ENCODE measurements at regions not wholly inside any gene's neighbourhood (a gene's known extent, or its start where the extent isn't known, plus 50 kb on each side); places are given as distances from the start of the nearest gene placed in this dataset.

DNA sequence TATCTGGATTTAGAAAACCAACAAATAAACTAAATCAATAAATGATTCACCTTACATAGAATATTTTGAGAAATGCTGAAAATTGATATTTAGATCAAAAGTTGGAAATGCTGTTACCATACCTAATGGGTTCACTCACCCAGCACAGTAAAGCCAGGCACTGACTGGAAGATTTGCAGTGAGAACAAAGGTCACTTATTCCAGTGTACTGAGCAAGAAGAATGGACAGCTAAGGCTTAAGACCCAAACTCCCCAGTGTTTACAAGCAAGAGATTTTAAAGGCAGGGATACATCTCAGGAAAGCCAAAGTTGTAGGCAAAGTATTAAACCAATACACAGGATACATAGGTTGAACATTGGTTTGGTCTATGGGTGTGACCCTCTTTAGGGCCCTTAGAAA is 523.9 kb upstream of the PCDH9 start:
- peaks cover 3 to 39% (median 9%) of the 10 kb centered on the region in 9 donors for H3K9me3 Mint-ChIP-seq
- peaks cover 0 to 5% (median 0%) of the 10 kb centered on the region in 3 donors for H3K36me3 Mint-ChIP-seq
- DNase-seq (no peak), ATAC-seq (no peak)
- POLR2A ChIA-PET, result no interaction called here
- H3K27me3 Mint-ChIP-seq, result no peaks in the 10 kb centered on the region
- no peak overlapping the region for H3K4me3 Mint-ChIP-seq
- no peak overlapping the region for H3K27ac Mint-ChIP-seq
- H3K4me1 Mint-ChIP-seq, result no peaks in the 10 kb centered on the region

DNA sequence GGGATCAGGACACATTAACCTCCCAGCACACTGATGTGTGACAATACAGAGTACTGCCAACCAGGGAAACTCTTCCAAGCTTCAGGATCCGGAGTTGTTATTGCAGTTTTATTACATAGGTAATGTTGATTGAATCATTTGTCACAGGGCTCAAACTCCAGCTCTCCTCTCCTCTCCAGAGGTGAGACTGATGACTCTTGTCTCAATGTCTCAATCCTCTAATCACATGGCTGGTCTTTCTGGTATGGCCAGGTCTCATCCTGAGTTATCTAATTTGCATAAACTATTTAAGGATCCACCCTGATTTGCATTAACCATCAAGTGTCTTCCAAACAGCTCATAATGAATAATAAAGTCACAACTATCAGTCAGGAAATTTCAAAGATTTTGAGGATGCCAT is 522.6 kb upstream of the PCDH9 start:
- POLR2A ChIA-PET, result no interaction called here
- no peaks in the 10 kb centered on the region for H3K27me3 Mint-ChIP-seq
- no peak for ATAC-seq

DNA sequence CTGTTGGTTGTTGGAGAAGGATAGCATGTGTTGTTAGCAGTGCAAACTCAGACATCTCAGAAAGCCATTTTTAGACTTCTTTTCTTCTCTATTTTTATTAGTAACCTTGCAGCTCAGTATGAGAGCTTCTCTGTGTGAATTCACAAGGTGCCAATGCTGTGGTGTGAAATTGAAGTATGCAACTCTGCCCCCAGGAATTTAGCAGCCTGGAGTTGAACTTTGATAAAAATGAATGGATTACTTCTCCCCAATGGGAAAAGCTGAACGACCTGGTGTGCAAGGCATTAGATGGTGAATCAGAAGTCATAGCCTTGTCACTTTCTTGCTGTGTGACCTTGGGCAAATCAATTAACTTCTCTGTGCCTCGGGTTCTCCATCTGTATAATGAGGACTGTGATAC is 512.3 kb upstream of the PCDH9 start:
- Mint-ChIP-seq H3K27me3 (no peaks in the 10 kb centered on the region), H3K9me3 (peaks cover 2 to 14% (median 8%) of the 10 kb centered on the region in 9 donors), H3K27ac (no peak overlapping the region), H3K4me1 (no peaks in the 10 kb centered on the region), H3K4me3 (no peak overlapping the region), H3K36me3 (no peaks in the 10 kb centered on the region)
- no peak for DNase-seq
- POLR2A ChIA-PET, result no interaction called here
- ATAC-seq, result no peak

More for the DNA sequence above, 522.6 kb upstream of the PCDH9 start:
- Mint-ChIP-seq H3K9me3 (peaks cover 3 to 41% (median 11%) of the 10 kb centered on the region in 9 donors), H3K27ac (no peak overlapping the region), H3K4me1 (no peaks in the 10 kb centered on the region), H3K4me3 (no peak overlapping the region), H3K36me3 (peaks cover 0 to 5% (median 0%) of the 10 kb centered on the region in 3 donors)
- no peak for DNase-seq

DNA sequence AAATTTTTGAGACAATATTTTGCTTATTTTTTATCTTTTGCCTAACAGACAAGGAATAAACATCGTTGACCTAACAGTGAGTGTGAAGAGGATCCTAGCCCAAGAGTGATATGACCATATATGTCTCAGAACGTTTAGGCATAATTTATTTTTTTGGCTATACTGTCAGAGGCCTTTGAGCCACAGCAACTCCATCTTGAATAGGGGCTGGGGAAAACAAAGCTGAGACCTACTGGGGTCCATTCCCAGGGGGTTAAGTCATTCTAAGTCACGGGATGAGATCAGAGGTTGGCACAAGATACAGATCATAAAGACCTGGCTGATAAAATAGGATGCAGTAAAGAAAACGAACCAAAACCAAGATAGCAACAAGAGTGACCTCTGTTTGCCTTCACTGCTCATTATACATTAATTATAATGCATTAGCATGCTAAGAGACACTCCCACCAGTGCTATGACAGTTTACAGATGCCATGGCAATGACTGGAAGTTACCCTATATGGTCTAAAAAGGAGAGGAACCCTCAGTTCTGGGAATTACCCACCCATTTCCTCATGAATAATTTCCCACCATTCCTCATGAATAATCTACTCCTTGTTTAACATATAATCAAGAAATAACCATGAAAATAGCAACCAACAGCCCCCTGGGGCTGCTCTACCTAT is 510.9 kb upstream of the PCDH9 start:
- peaks cover 2 to 12% (median 8%) of the 10 kb centered on the region in 9 donors for H3K9me3 Mint-ChIP-seq
- H3K27ac Mint-ChIP-seq, result no peak overlapping the region
- DNase-seq (no peak), ATAC-seq (no peak)
- POLR2A ChIA-PET, result no interaction called here
- no peak overlapping the region for H3K4me3 Mint-ChIP-seq
- no peaks in the 10 kb centered on the region for H3K36me3 Mint-ChIP-seq
- H3K4me1 Mint-ChIP-seq, result no peaks in the 10 kb centered on the region
- no peaks in the 10 kb centered on the region for H3K27me3 Mint-ChIP-seq

DNA sequence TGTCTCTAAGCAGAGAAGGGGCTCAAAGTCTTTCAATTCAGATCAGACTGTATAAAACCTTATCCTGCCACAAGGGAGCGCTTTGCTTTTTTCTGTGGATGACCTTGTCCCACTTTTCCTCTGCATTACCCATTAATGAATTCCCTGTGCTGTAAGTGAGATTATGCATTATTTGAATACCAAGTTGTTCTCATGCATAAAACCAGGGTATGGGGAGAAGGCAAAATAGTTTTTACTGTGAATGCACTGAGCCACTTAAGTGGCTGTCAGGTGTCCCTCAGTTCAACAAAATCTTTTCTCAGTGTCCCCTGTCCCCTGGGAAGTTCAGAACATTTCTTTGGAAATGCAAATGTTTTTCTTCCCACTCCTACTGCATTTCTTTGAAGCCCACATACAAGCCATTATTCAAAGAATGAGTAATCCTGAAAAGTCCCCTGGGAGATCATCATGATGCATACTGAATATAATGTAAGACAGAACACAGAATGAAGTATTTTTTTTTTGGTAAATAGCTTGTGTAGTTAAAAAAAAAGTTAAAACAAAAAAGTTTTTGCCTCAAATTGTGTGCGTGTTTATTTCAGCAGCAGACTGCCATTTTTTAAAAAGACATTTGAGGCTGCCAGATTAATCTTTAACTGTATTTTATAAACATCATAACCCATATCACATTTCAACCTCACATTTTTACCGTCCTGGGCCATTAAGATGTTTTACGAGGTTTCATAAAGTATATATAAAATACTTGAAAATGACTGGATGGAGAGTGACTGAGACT is 506.7 kb upstream of the PCDH9 start:
- H3K4me1 Mint-ChIP-seq, result no peaks in the 10 kb centered on the region
- H3K27me3 Mint-ChIP-seq, result no peaks in the 10 kb centered on the region
- peaks cover 0 to 32% (median 6%) of the 10 kb centered on the region in 9 donors for H3K9me3 Mint-ChIP-seq
- no peaks in the 10 kb centered on the region for H3K36me3 Mint-ChIP-seq
- POLR2A ChIA-PET, result no interaction called here
- ATAC-seq, result no peak
- peak overlapping the region in 1 of 10 donors; percentile 9 for H3K4me3 Mint-ChIP-seq
- no peak for DNase-seq
- H3K27ac Mint-ChIP-seq, result no peak overlapping the region

DNA sequence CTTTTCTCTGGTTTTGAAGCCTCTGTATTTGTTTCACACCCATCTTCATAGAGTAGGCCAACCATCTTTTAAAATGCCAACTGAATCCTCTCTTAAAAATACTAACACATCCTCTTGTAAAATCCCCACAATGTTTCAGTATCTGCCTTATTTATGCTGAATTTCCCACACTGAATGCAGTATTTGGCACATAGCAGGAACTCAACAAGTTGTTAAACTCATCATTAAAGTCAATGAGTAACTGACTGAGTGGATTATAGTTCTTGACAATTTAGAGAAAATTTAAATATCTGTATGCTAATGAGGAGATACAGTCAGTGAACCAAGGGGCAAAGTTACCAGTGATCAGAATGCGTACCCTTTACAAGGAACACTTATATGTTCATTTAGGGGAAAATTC is 505.5 kb upstream of the PCDH9 start:
- POLR2A ChIA-PET, result no interaction called here
- no peak for DNase-seq
- peaks cover 0 to 42% (median 7%) of the 10 kb centered on the region in 9 donors for H3K9me3 Mint-ChIP-seq
- H3K27ac Mint-ChIP-seq, result no peak overlapping the region
- no peak overlapping the region for H3K4me3 Mint-ChIP-seq
- no peaks in the 10 kb centered on the region for H3K27me3 Mint-ChIP-seq
- no peaks in the 10 kb centered on the region for H3K36me3 Mint-ChIP-seq
- H3K4me1 Mint-ChIP-seq, result no peaks in the 10 kb centered on the region
- no peak for ATAC-seq

DNA sequence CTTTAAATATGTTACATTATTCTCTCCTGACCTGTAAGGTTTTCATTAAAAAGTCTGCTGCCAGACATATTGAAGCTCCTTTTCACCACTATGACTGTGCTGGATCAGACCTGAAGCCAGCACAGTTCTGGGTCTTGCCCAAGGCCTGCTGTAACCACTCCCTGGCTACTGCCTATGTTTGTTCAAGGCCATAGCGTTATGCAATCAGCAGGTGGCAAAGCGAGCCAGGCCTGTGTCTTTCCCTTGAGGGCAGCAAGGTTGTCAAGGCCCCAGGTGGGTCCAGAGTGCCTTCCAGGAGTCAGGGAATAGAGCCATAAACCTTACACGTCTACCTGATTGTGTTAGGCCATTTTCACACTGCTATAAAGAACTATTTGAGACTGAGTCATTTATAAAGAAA is 496.8 kb upstream of the PCDH9 start:
- Mint-ChIP-seq H3K27ac (no peak overlapping the region), H3K9me3 (peaks cover 9 to 60% (median 34%) of the 10 kb centered on the region in 9 donors), H3K4me1 (no peaks in the 10 kb centered on the region), H3K36me3 (peaks cover 0 to 10% (median 0%) of the 10 kb centered on the region in 3 donors), H3K4me3 (no peak overlapping the region), H3K27me3 (no peaks in the 10 kb centered on the region)
- ATAC-seq (no peak), DNase-seq (no peak)
- POLR2A ChIA-PET, result no interaction called here

DNA sequence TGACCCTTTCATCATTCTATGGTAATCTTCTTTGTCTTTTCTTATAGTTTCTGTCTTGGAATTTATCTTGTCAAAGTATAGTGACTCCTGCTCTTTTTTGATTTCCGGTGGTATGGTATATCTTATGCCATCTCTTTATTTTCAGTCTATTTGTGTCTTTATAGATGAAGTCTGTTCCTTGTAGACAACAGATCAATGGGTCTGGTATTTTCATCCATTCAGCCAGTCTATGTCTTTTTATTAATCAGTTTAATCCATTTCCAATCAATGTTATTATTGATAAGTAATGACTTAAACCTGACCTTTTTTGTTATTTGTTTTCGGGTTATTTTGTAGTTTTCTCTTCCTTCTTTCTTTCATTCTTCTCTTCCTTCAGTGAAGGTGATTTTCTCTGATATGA is 495.9 kb upstream of the PCDH9 start:
- no peak overlapping the region for H3K4me3 Mint-ChIP-seq
- no peak for ATAC-seq
- no peaks in the 10 kb centered on the region for H3K4me1 Mint-ChIP-seq
- H3K27me3 Mint-ChIP-seq, result no peaks in the 10 kb centered on the region
- peaks cover 11 to 50% (median 41%) of the 10 kb centered on the region in 9 donors for H3K9me3 Mint-ChIP-seq
- peaks cover 0 to 10% (median 0%) of the 10 kb centered on the region in 3 donors for H3K36me3 Mint-ChIP-seq
- H3K27ac Mint-ChIP-seq, result no peak overlapping the region
- POLR2A ChIA-PET, result no interaction called here
- DNase-seq, result no peak

DNA sequence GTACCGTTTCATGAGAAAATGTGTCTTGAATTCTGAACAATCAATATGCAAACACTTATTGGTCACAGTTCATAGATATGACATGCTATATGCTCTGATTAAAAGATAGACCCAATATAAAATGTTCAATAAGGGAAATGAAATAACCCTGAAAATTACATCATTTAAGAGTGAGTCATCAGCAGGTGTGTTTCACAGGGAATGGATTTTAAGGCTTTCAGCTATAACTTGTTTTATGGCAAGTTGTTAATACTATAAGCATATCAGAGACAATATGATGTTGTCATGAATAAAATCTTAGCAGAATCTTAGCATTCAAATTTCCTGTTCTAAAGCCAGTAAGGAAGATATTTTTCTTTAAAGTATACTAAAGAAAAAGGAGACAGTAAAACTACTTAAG is 483.4 kb upstream of the PCDH9 start:
- no peak for DNase-seq
- H3K27ac Mint-ChIP-seq, result no peak overlapping the region
- no peak for ATAC-seq

DNA sequence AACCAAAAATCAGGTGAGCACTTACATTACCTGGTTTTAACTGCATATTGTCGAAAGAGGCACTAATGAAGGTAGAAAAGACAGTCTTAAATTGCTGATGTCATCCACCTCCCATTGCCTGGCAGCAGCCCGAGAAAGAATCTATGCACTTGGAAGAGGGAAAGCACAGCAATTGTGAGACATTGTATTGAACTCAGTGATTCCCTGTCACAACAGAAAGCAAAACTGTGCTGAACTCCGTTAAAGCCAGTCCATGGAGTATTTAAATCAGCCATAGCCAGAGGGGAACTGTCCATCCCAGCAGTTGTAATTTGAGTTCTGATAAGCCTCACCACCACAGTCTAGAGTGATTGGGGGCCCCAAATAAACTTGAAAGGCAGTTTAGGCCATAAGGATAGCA is 466.6 kb upstream of the PCDH9 start:
- H3K27ac Mint-ChIP-seq, result no peak overlapping the region
- H3K36me3 Mint-ChIP-seq, result peaks cover 0 to 3% (median 0%) of the 10 kb centered on the region in 3 donors
- ATAC-seq, result no peak
- H3K9me3 Mint-ChIP-seq, result peaks cover 0 to 56% (median 11%) of the 10 kb centered on the region in 9 donors
- no peak for DNase-seq
- no peak overlapping the region for H3K4me3 Mint-ChIP-seq
- H3K4me1 Mint-ChIP-seq, result no peaks in the 10 kb centered on the region
- no peaks in the 10 kb centered on the region for H3K27me3 Mint-ChIP-seq
- POLR2A ChIA-PET, result no interaction called here

More for the DNA sequence above, 483.4 kb upstream of the PCDH9 start:
- Mint-ChIP-seq H3K4me1 (no peaks in the 10 kb centered on the region), H3K9me3 (peaks cover 4 to 24% (median 15%) of the 10 kb centered on the region in 9 donors), H3K36me3 (no peaks in the 10 kb centered on the region), H3K27me3 (no peaks in the 10 kb centered on the region), H3K4me3 (no peak overlapping the region)
- POLR2A ChIA-PET, result no interaction called here

DNA sequence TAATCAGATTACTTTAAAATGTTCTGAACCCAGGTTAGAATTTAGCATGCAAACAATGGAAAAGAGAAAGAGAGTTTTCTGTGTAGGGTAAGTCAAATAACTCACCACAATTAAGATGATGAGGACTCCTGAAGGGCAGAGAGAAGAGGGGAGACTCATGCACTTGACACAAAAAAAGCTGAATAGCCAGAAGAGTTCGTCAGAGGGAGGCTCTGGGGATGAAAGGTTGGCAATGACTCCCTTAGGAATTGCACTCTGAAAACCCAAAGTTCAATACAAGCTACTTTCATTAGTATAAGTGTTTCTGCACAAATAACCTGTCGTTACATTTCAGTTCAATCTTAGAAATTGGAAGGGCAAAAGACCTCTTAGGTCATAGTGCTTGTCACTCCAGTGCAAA is 434.4 kb upstream of the PCDH9 start:
- no peaks in the 10 kb centered on the region for H3K27me3 Mint-ChIP-seq
- H3K4me1 Mint-ChIP-seq, result no peaks in the 10 kb centered on the region
- H3K4me3 Mint-ChIP-seq, result no peak overlapping the region
- no peaks in the 10 kb centered on the region for H3K36me3 Mint-ChIP-seq
- no peak for DNase-seq
- no peak for ATAC-seq
- no peak overlapping the region for H3K27ac Mint-ChIP-seq
- H3K9me3 Mint-ChIP-seq, result peaks cover 0 to 11% (median 3%) of the 10 kb centered on the region in 9 donors
- POLR2A ChIA-PET, result no interaction called here

DNA sequence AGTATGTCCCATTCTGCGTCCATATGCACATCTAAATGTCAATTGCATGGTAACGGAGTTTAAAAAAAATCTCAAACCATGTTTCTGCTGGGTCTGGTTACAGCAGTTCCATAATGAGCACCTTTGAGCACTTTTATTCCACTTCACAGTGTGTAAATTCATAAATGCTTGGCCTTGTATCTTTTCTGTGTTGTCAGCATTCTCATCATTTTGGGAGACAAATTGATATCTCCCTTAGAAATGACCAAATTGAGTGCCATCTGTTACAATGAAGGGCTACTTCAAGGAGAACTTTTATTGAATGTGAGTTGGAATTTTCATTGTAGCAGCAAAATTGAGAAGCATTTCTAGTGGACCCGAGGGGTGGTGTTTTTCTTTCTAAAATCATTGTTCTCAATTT is 432.9 kb upstream of the PCDH9 start:
- no peak overlapping the region for H3K4me3 Mint-ChIP-seq
- no peaks in the 10 kb centered on the region for H3K36me3 Mint-ChIP-seq
- H3K27ac Mint-ChIP-seq, result no peak overlapping the region
- ATAC-seq (no peak), DNase-seq (no peak)
- no peaks in the 10 kb centered on the region for H3K27me3 Mint-ChIP-seq
- peaks cover 0 to 7% (median under 1%) of the 10 kb centered on the region in 9 donors for H3K9me3 Mint-ChIP-seq
- POLR2A ChIA-PET, result no interaction called here
- H3K4me1 Mint-ChIP-seq, result no peaks in the 10 kb centered on the region

DNA sequence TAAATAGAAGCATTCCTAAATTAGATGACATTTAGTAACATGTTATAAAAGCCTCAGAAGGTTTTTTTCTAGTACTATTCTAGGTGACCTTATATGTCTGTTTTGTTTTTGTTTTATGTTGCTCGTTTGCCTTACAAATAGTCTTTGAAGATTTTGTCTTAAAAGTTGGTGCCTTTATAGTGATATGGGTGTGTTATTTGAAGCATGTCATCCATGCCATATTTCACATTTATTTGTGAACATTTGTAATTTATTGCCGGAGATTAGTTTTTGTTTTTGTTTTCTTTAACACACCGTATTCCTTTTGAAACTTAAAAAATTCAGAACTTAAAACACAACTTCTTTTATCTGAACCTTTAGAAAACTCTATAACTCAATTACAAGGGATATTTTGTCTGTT is 422.8 kb upstream of the PCDH9 start:
- ATAC-seq, result no peak
- DNase-seq, result no peak
- no peaks in the 10 kb centered on the region for H3K36me3 Mint-ChIP-seq
- no peaks in the 10 kb centered on the region for H3K27me3 Mint-ChIP-seq
- no peaks in the 10 kb centered on the region for H3K4me1 Mint-ChIP-seq
- POLR2A ChIA-PET, result no interaction called here
- peaks cover 4 to 18% (median 10%) of the 10 kb centered on the region in 9 donors for H3K9me3 Mint-ChIP-seq
- no peak overlapping the region for H3K4me3 Mint-ChIP-seq
- no peak overlapping the region for H3K27ac Mint-ChIP-seq

Data from naive thymus-derived CD8-positive, alpha-beta T cell (primary cell).